HEK293 (cell line): ENCODE measurements at regions not wholly inside any gene's neighbourhood (a gene's known extent, or its start where the extent isn't known, plus 50 kb on each side); places are given as distances from the start of the nearest gene placed in this dataset.

ENCODE experiments used
- ZNF830 ChIP-seq: fragments of 450-650 bp; IDR thresholded peaks from 2 replicates; pipeline ENCODE4 v1.5.0; 2018; ENCODE audit warnings: missing biosample characterization, missing genetic modification characterization, low read depth, mild to moderate bottlenecking, moderate library complexity
- TF ChIP-seq, protein P1 (sequence below): sonication (generic); formaldehyde crosslinking; IDR thresholded peaks from 2 replicates; pipeline ENCODE4 v1.8.1; 2022; ENCODE audit warnings: mild to moderate bottlenecking, moderate library complexity, missing genetic modification reagents
- TF ChIP-seq, protein P2 (sequence below): fragments of 450-650 bp; formaldehyde crosslinking; IDR thresholded peaks from 2 replicates; pipeline ENCODE4 v1.5.1; 2016; ENCODE audit warnings: missing biosample characterization, missing genetic modification characterization

DNA sequence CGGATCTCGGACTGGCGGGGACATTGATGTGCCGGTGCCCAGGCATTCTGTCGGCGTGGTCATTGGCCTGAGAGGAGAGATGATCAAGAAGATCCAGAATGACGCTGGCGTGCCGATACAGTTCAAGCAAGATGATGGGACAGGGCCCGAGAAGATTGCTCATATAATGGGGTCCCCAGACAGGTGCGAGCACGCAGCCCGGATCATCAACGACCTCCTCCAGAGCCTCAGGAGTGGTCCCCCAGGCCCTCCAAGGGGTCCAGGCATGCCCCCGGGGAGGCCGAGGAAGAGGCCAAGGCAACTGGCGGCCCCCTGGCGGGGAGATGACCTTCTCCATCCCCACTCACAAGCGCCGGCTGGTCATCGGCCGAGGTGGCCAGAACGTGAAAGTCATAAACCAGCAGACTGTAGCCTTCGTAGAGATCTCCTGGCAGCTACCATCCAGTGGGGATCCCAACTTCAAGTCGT is 106.5 kb upstream of the MTAP start:
- TF ChIP-seq ZNF830 (tag by site-specific recombination), result no peak
- TF ChIP-seq, protein P1, sequence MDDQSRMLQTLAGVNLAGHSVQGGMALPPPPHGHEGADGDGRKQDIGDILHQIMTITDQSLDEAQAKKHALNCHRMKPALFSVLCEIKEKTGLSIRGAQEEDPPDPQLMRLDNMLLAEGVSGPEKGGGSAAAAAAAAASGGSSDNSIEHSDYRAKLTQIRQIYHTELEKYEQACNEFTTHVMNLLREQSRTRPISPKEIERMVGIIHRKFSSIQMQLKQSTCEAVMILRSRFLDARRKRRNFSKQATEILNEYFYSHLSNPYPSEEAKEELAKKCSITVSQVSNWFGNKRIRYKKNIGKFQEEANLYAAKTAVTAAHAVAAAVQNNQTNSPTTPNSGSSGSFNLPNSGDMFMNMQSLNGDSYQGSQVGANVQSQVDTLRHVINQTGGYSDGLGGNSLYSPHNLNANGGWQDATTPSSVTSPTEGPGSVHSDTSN (CRISPR knock-in tag), result no peak
- TF ChIP-seq, protein P2, sequence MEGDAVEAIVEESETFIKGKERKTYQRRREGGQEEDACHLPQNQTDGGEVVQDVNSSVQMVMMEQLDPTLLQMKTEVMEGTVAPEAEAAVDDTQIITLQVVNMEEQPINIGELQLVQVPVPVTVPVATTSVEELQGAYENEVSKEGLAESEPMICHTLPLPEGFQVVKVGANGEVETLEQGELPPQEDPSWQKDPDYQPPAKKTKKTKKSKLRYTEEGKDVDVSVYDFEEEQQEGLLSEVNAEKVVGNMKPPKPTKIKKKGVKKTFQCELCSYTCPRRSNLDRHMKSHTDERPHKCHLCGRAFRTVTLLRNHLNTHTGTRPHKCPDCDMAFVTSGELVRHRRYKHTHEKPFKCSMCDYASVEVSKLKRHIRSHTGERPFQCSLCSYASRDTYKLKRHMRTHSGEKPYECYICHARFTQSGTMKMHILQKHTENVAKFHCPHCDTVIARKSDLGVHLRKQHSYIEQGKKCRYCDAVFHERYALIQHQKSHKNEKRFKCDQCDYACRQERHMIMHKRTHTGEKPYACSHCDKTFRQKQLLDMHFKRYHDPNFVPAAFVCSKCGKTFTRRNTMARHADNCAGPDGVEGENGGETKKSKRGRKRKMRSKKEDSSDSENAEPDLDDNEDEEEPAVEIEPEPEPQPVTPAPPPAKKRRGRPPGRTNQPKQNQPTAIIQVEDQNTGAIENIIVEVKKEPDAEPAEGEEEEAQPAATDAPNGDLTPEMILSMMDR (tag by site-specific recombination), result no peak
